MM.1S (cell line): ENCODE measurements at regions not wholly inside any gene's neighbourhood (a gene's known extent, or its start where the extent isn't known, plus 50 kb on each side); places are given as distances from the start of the nearest gene placed in this dataset.

ENCODE experiments used
- EZH2 ChIP-seq: fragments of 300-600 bp; sonication (generic); optimal IDR thresholded peaks from 2 replicates; pipeline ENCODE3; 2017; ENCODE audit warnings: low read depth, mild to moderate bottlenecking, antibody characterized with exemption, low read length, mixed read lengths
- TF ChIP-seq, protein P1 (sequence below): fragments of 300-600 bp; sonication (generic); IDR thresholded peaks from 2 replicates; pipeline ENCODE4 v1.5.1; 2016; ENCODE audit warnings: antibody characterized with exemption, low read length, mixed read lengths

- TF ChIP-seq, protein P1, sequence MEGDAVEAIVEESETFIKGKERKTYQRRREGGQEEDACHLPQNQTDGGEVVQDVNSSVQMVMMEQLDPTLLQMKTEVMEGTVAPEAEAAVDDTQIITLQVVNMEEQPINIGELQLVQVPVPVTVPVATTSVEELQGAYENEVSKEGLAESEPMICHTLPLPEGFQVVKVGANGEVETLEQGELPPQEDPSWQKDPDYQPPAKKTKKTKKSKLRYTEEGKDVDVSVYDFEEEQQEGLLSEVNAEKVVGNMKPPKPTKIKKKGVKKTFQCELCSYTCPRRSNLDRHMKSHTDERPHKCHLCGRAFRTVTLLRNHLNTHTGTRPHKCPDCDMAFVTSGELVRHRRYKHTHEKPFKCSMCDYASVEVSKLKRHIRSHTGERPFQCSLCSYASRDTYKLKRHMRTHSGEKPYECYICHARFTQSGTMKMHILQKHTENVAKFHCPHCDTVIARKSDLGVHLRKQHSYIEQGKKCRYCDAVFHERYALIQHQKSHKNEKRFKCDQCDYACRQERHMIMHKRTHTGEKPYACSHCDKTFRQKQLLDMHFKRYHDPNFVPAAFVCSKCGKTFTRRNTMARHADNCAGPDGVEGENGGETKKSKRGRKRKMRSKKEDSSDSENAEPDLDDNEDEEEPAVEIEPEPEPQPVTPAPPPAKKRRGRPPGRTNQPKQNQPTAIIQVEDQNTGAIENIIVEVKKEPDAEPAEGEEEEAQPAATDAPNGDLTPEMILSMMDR, result no peak
- no peak for TF ChIP-seq EZH2
Observed at GRCh38 chr9:2933165-2934095, 89.5 kb upstream of the PUM3 start.
